H9 (cell line): ENCODE measurements at regions not wholly inside any gene's neighbourhood (a gene's known extent, or its start where the extent isn't known, plus 50 kb on each side); places are given as distances from the start of the nearest gene placed in this dataset.

Experiments
- DNase-seq: peaks from one replicate; pipeline ENCODE4 v3.0.0-alpha.2; 2017
- H2AFZ ChIP-seq: one replicate; pipeline ENCODE4 v1.6.1; 2013; ENCODE audit warnings: mild to moderate bottlenecking, low read length, control low read depth, moderate library complexity
- H2AK5ac ChIP-seq: 2 replicates; pipeline ENCODE4 v1.6.1; 2013; ENCODE audit warnings: low read length, control low read depth, mixed read lengths; ENCODE audit not compliant: insufficient read length
- H2BK120ac ChIP-seq: one replicate; pipeline ENCODE4 v1.6.1; 2013; ENCODE audit warnings: low read depth, mild to moderate bottlenecking, low read length, control low read depth, inconsistent platforms; ENCODE audit not compliant: poor library complexity, severe bottlenecking
- H2BK12ac ChIP-seq: 2 replicates; pipeline ENCODE4 v1.6.1; 2013; ENCODE audit warnings: low read length, control low read depth, mixed read lengths, low read depth; ENCODE audit not compliant: insufficient read length
- H2BK15ac ChIP-seq: 2 replicates; pipeline ENCODE4 v1.6.1; 2013; ENCODE audit warnings: low read depth, low read length, control low read depth
- H2BK20ac ChIP-seq: one replicate; pipeline ENCODE4 v1.6.1; 2013; ENCODE audit warnings: low read depth, mild to moderate bottlenecking, low read length, control low read depth, inconsistent platforms; ENCODE audit not compliant: poor library complexity, severe bottlenecking
- H2BK5ac ChIP-seq: 2 replicates; pipeline ENCODE4 v1.6.1; 2013; ENCODE audit warnings: low read length, control low read depth, mixed read lengths; ENCODE audit not compliant: insufficient read length
- H3K14ac ChIP-seq: 2 replicates; pipeline ENCODE4 v1.6.1; 2013; ENCODE audit warnings: low read length, control low read depth; ENCODE audit not compliant: insufficient read depth
- H3K18ac ChIP-seq: 2 replicates; pipeline ENCODE4 v1.6.1; 2013; ENCODE audit warnings: low read depth, mild to moderate bottlenecking, mixed read lengths, low read length, control low read depth; ENCODE audit not compliant: insufficient read length
- H3K23ac ChIP-seq: 2 replicates; pipeline ENCODE4 v1.6.1; 2013; ENCODE audit warnings: low read length, control low read depth, mixed read lengths, low read depth; ENCODE audit not compliant: insufficient read length
- H3K23me2 ChIP-seq: 2 replicates; pipeline ENCODE4 v1.6.1; 2013; ENCODE audit warnings: low read depth, mild to moderate bottlenecking, mixed read lengths, low read length, control low read depth; ENCODE audit not compliant: insufficient read length, poor library complexity, severe bottlenecking
- H3K27ac ChIP-seq: 2 replicates; pipeline ENCODE4 v1.5.1; 2013; ENCODE audit warnings: low read length, control low read depth, mixed read lengths, low read depth; ENCODE audit not compliant: insufficient read length
- H3K27me3 ChIP-seq: 2 replicates; pipeline ENCODE4 v1.6.1; 2013; ENCODE audit warnings: low read length, control low read depth, inconsistent platforms; ENCODE audit not compliant: insufficient read depth
- H3K4ac ChIP-seq: 2 replicates; pipeline ENCODE4 v1.6.1; 2013; ENCODE audit warnings: low read depth, mild to moderate bottlenecking, control low read depth, inconsistent platforms, low read length, moderate library complexity
- H3K4me1 ChIP-seq: 2 replicates; pipeline ENCODE4 v1.6.1; 2013; ENCODE audit warnings: low read length, control low read depth, inconsistent platforms; ENCODE audit not compliant: insufficient read depth
- H3K4me2 ChIP-seq: 2 replicates; pipeline ENCODE4 v1.6.1; 2013; ENCODE audit warnings: low read length, control low read depth, mixed read lengths; ENCODE audit not compliant: insufficient read length, insufficient read depth
- H3K56ac ChIP-seq: 2 replicates; pipeline ENCODE4 v1.6.1; 2013; ENCODE audit warnings: low read depth, mild to moderate bottlenecking, mixed read lengths, low read length, control low read depth; ENCODE audit not compliant: insufficient read length
- H3K79me1 ChIP-seq: 2 replicates; pipeline ENCODE4 v1.6.1; 2013; ENCODE audit warnings: low read depth, mild to moderate bottlenecking, moderate library complexity, low read length, control low read depth, inconsistent platforms; ENCODE audit not compliant: insufficient read depth, poor library complexity, severe bottlenecking
- H3K79me2 ChIP-seq: 2 replicates; pipeline ENCODE4 v1.6.1; 2013; ENCODE audit warnings: low read length, control low read depth, inconsistent platforms; ENCODE audit not compliant: insufficient read depth
- H3K9ac ChIP-seq: 2 replicates; pipeline ENCODE4 v1.6.1; 2013; ENCODE audit warnings: low read length, control low read depth, mixed read lengths; ENCODE audit not compliant: insufficient read length; ENCODE audit errors: extremely low read depth
- H3K9me3 ChIP-seq: one replicate; pipeline ENCODE4 v1.6.1; 2013; ENCODE audit warnings: low read depth, low read length, inconsistent platforms; ENCODE audit not compliant: control insufficient read depth
- H3T11ph ChIP-seq: one replicate; pipeline ENCODE4 v1.6.1; 2013; ENCODE audit warnings: mild to moderate bottlenecking, low read length, control low read depth, inconsistent platforms
- H4K20me1 ChIP-seq: one replicate; pipeline ENCODE4 v1.6.1; 2013; ENCODE audit not compliant: control insufficient read depth, insufficient read length, insufficient read depth
- H4K5ac ChIP-seq: 2 replicates; pipeline ENCODE4 v1.6.1; 2013; ENCODE audit warnings: low read depth, mild to moderate bottlenecking, mixed read lengths, low read length, control low read depth; ENCODE audit not compliant: insufficient read length
- H4K8ac ChIP-seq: replicated peaks from 2 replicates; pipeline ENCODE4 v1.6.1; 2013; ENCODE audit warnings: low read length, control low read depth, mixed read lengths, low read depth; ENCODE audit not compliant: insufficient read length
- H4K91ac ChIP-seq: 2 replicates; pipeline ENCODE4 v1.6.1; 2013; ENCODE audit warnings: low read depth, mild to moderate bottlenecking, moderate library complexity, mixed read lengths, low read length, control low read depth; ENCODE audit not compliant: insufficient read length
- H3K27ac Mint-ChIP-seq, 3 experiments: 2 replicates in 2 of 3; 3 replicates in 1 of 3; pipeline ENCODE4 v1.8.0; 2020 to 2021; ENCODE audit warnings: mixed read lengths in 3 of 3, mild to moderate bottlenecking in 1 of 3, moderate library complexity in 1 of 3
- H3K27me3 Mint-ChIP-seq: 2 replicates; pipeline ENCODE4 v1.8.0; 2021; ENCODE audit warnings: low read depth, mild to moderate bottlenecking, moderate library complexity, mixed read lengths
- H3K36me3 Mint-ChIP-seq, 3 experiments: 2 replicates in 2 of 3; 3 replicates in 1 of 3; pipeline ENCODE4 v1.8.0; 2020 to 2021; ENCODE audit warnings: low read depth in 3 of 3, mixed read lengths in 3 of 3; ENCODE audit not compliant: insufficient read depth in 1 of 3
- H3K4me1 Mint-ChIP-seq, 2 experiments: 2 replicates each; pipeline ENCODE4 v1.8.0; 2020; ENCODE audit warnings: mixed read lengths in 2 of 2
- H3K4me3 Mint-ChIP-seq, 2 experiments: 2 replicates in 1 of 2; 3 replicates in 1 of 2; pipeline ENCODE4 v1.8.0; 2020 to 2021; ENCODE audit warnings: mild to moderate bottlenecking in 2 of 2, mixed read lengths in 2 of 2, moderate library complexity in 1 of 2
- H3K9me3 Mint-ChIP-seq, 2 experiments: 2 replicates in 1 of 2; 3 replicates in 1 of 2; pipeline ENCODE4 v1.8.0; 2020; ENCODE audit warnings: mild to moderate bottlenecking in 2 of 2, mixed read lengths in 2 of 2, moderate library complexity in 1 of 2
- CTCF ChIP-seq: fragments of 200-600 bp; sonication (generic); conservative IDR thresholded peaks from 3 replicates; pipeline ENCODE4 v1.8.0; 2021; ENCODE audit warnings: antibody characterized with exemption, mild to moderate bottlenecking
- WGBS: extraction: QIAGEN DNeasy Blood & Tissue Kit; methylation state at CpG from one replicate; pipeline ENCODE4 v1.1.7; 2013; ENCODE audit warnings: missing lambda C conversion rate, low lambda C conversion rate, mixed read lengths; ENCODE audit not compliant: insufficient read length; ENCODE audit errors: extremely low coverage; 5-methylcytosine and 5-hydroxymethylcytosine counted together

DNA sequence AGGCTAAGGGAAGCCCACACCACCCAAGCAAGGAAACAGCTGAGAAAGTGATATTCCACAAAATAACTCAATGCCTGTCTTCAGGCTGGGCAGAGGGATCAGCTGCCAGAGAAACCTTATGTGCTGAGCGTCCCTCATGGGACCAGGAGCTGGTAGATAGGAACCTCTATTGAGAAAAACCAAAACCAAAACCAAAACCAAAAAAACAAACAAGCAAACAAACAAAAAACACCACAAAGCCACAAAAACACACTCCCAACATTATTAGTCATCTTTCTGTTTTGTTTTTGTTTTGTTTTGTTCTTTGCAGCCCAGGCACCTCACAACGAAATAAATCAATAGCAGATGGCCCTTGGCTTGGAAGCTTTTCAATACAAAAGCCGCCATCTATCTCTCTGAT, 760.8 kb upstream of the CELF2 start:
- no peak overlapping the region for H3K14ac ChIP-seq
- H2BK5ac ChIP-seq: no peak overlapping the region
- no peak overlapping the region for H3K4ac ChIP-seq
- H3K79me2 ChIP-seq: no peaks in the 10 kb centered on the region
- H2BK15ac ChIP-seq: no peak overlapping the region
- Mint-ChIP-seq H3K4me1 (no peaks in the 10 kb centered on the region), H3K27me3 (no peaks in the 10 kb centered on the region), H3K36me3 (peaks cover 4 to 16% (median 4%) of the 10 kb centered on the region in 3 experiments; a peak in 6 of 7 replicates), H3K9me3 (peaks cover 11 to 25% of the 10 kb centered on the region in 2 experiments), H3K27ac (no peak overlapping the region), H3K4me3 (no peak overlapping the region)
- no peak overlapping the region for H4K91ac ChIP-seq
- H3K4me2 ChIP-seq: no peak overlapping the region
- no peak overlapping the region for H3K9ac ChIP-seq
- no peaks in the 10 kb centered on the region for H3K27me3 ChIP-seq
- DNase-seq: no peak
- no peak overlapping the region for H3T11ph ChIP-seq
- no CpG with 5 or more reads among the region's 3 CpGs for WGBS
- H2BK20ac ChIP-seq: no peak overlapping the region
- no peak overlapping the region for H3K27ac ChIP-seq
- H3K9me3 ChIP-seq: no peaks in the 10 kb centered on the region
- no peak overlapping the region for H2BK120ac ChIP-seq
- no peak overlapping the region for H3K18ac ChIP-seq
- no peak overlapping the region for H4K8ac ChIP-seq
- no peak overlapping the region for H2AK5ac ChIP-seq
- no peaks in the 10 kb centered on the region for H3K23me2 ChIP-seq
- H4K20me1 ChIP-seq: no peaks in the 10 kb centered on the region
- no peak overlapping the region for H2BK12ac ChIP-seq
- no peak for TF ChIP-seq CTCF
- H3K23ac ChIP-seq: no peak overlapping the region
- H4K5ac ChIP-seq: no peak overlapping the region
- no peak overlapping the region for H2AFZ ChIP-seq
- H3K56ac ChIP-seq: no peak overlapping the region
- H3K4me1 ChIP-seq: no peaks in the 10 kb centered on the region
- H3K79me1 ChIP-seq: no peaks in the 10 kb centered on the region
